Hepatocyte (in vitro differentiated cells): ENCODE measurements at regions not wholly inside any gene's neighbourhood (a gene's known extent, or its start where the extent isn't known, plus 50 kb on each side); places are given as distances from the start of the nearest gene placed in this dataset.

ENCODE experiments used
- CTCF ChIP-seq: fragments of 200-600 bp; sonication (generic); IDR thresholded peaks from 2 replicates; pipeline ENCODE4 v1.5.1; 2016; ENCODE audit warnings: antibody characterized with exemption, mild to moderate bottlenecking; ENCODE audit not compliant: poor library complexity
- EZH2 ChIP-seq: fragments of 200-600 bp; sonication (generic); IDR thresholded peaks from 2 replicates; pipeline ENCODE4 v1.6.1; 2016; ENCODE audit warnings: antibody characterized with exemption, mild to moderate bottlenecking, borderline replicate concordance
- EZH2phosphoT487 ChIP-seq: fragments of 200-600 bp; sonication (generic); IDR thresholded peaks from one replicate; pipeline ENCODE4 v1.6.1; 2018; ENCODE audit warnings: antibody characterized with exemption, mild to moderate bottlenecking, low read depth, moderate library complexity; ENCODE audit not compliant: unreplicated experiment, severe bottlenecking

- TF ChIP-seq CTCF = no peak
- no peak for TF ChIP-seq EZH2phosphoT487
- TF ChIP-seq EZH2 = no peak
Measured at GRCh38 chr2:8370258-8370802, 311.5 kb upstream of the ID2 start.
